H1 (cell line): ENCODE measurements at regions not wholly inside any gene's neighbourhood (a gene's known extent, or its start where the extent isn't known, plus 50 kb on each side); places are given as distances from the start of the nearest gene placed in this dataset.
A peak's percentile ranks its signal among the peaks of the same experiment; 100 is the strongest.

Source experiments
- CHD2 ChIP-seq: IDR thresholded peaks from 2 replicates; pipeline ENCODE4 v1.6.1; 2012; ENCODE audit warnings: low read length, improper control_type of control experiment
- CTCF ChIP-seq, 3 experiments: IDR thresholded peaks; 1 replicate in 2 of 3; 2 replicates in 1 of 3; pipeline versions ENCODE4 v1.5.1 to v1.6.1; 2011; ENCODE audit warnings: low read length in 3 of 3, mild to moderate bottlenecking in 3 of 3, inconsistent platforms in 2 of 3, low read depth in 1 of 3, moderate library complexity in 1 of 3; ENCODE audit not compliant: insufficient read depth in 1 of 3; ENCODE audit errors: control extremely low read depth in 1 of 3
- HDAC6 ChIP-seq: IDR thresholded peaks from one replicate; pipeline ENCODE4 v1.7.1; 2012; ENCODE audit warnings: low read depth, mild to moderate bottlenecking, inconsistent platforms, low read length, moderate library complexity
- JUN ChIP-seq: IDR thresholded peaks from 2 replicates; pipeline ENCODE4 v1.6.1; 2011; ENCODE audit warnings: low read depth, mild to moderate bottlenecking, improper control_type of control experiment, low read length
- MAFK ChIP-seq: IDR thresholded peaks from 2 replicates; pipeline ENCODE4 v1.6.1; 2012; ENCODE audit warnings: low read depth, mild to moderate bottlenecking, improper control_type of control experiment, low read length
- MAX ChIP-seq: IDR thresholded peaks from 2 replicates; pipeline ENCODE4 v1.6.1; 2012; ENCODE audit warnings: inconsistent platforms
- POLR2A ChIP-seq, 2 experiments: IDR thresholded peaks; 1 replicate in 1 of 2; 2 replicates in 1 of 2; pipeline ENCODE4 v1.6.1; 2011; ENCODE audit warnings: low read depth in 2 of 2, low read length in 2 of 2, mild to moderate bottlenecking in 2 of 2; ENCODE audit errors: control extremely low read depth in 1 of 2
- POLR2AphosphoS5 ChIP-seq: IDR thresholded peaks from 2 replicates; pipeline ENCODE4 v1.6.1; 2011; ENCODE audit warnings: low read depth, low read length
- RAD21 ChIP-seq, 2 experiments: IDR thresholded peaks in 1 of 2; conservative IDR thresholded peaks in 1 of 2; 2 replicates each; pipeline ENCODE4 v1.6.1; 2011; ENCODE audit warnings: low read depth in 2 of 2, low read length in 2 of 2, improper control_type of control experiment in 1 of 2, inconsistent platforms in 1 of 2, mild to moderate bottlenecking in 1 of 2, moderate library complexity in 1 of 2
- SAP30 ChIP-seq: fragments of 300-600 bp; sonication (generic); IDR thresholded peaks from 2 replicates; pipeline ENCODE4 v1.7.1; 2012; ENCODE audit warnings: low read length, moderate library complexity, mild to moderate bottlenecking, inconsistent platforms; ENCODE audit not compliant: insufficient read depth, insufficient replicate concordance
- SUZ12 ChIP-seq: fragments of 200-600 bp; sonication (generic); IDR thresholded peaks from 2 replicates; pipeline ENCODE4 v1.6.1; 2012; ENCODE audit warnings: mild to moderate bottlenecking, inconsistent platforms, low read length, moderate library complexity, mixed read lengths
- TAF1 ChIP-seq: IDR thresholded peaks from 2 replicates; pipeline ENCODE4 v1.6.1; 2011; ENCODE audit warnings: mild to moderate bottlenecking, low read depth, low read length
- TBP ChIP-seq: IDR thresholded peaks from 2 replicates; pipeline ENCODE4 v1.6.1; 2011; ENCODE audit warnings: low read depth, low read length, improper control_type of control experiment
- USF2 ChIP-seq: IDR thresholded peaks from 2 replicates; pipeline ENCODE4 v1.6.1; 2011; ENCODE audit warnings: low read length, improper control_type of control experiment

- TF ChIP-seq JUN (no peak), CTCF (IDR thresholded peaks at IDR 0.05; ENCODE audit: control extremely low read depth in 1 of 3, insufficient read depth in 1 of 3, low read depth in 1 of 3, low read length in 3 of 3) (peak; percentile 2 to 57 (median 29); a peak in 3 of 4 replicates), RAD21 (IDR thresholded peaks at IDR 0.05 in 1 of 2, conservative IDR thresholded peaks at IDR 0.05 in 1 of 2; ENCODE audit: low read depth in 2 of 2, low read length in 2 of 2) (peak; percentile 35 to 48; a peak in 3 of 4 replicates), USF2 (no peak), MAX (no peak), HDAC6 (no peak), POLR2AphosphoS5 (no peak), SUZ12 (no peak), SAP30 (no peak), TBP (no peak), POLR2A (IDR thresholded peaks at IDR 0.05; ENCODE audit: control extremely low read depth in 1 of 2, low read depth in 2 of 2, low read length in 2 of 2) (no peak), MAFK (no peak), TAF1 (no peak), CHD2 (no peak)
Observed at GRCh38 chr3:145807990-145808389, 353.0 kb downstream of the PLOD2 start.
